Urinary bladder (tissue), 3 donors: ENCODE measurements at regions not wholly inside any gene's neighbourhood (a gene's known extent, or its start where the extent isn't known, plus 50 kb on each side); places are given as distances from the start of the nearest gene placed in this dataset.

Source experiments
- DNase-seq: peaks from one replicate; pipeline ENCODE4 v3.0.0-alpha.2; 2015; ENCODE audit errors: extremely low spot score
- H3K27ac ChIP-seq: one replicate; pipeline ENCODE4 v1.5.1; 2013; ENCODE audit warnings: low read depth, mild to moderate bottlenecking, moderate library complexity
- H3K36me3 ChIP-seq: one replicate; pipeline ENCODE4 v1.6.1; 2013; ENCODE audit warnings: mild to moderate bottlenecking, moderate library complexity; ENCODE audit not compliant: insufficient read depth
- H3K4me1 ChIP-seq: one replicate; pipeline ENCODE4 v1.6.1; 2013; ENCODE audit warnings: mild to moderate bottlenecking, moderate library complexity; ENCODE audit not compliant: insufficient read depth
- H3K4me3 ChIP-seq: one replicate; pipeline ENCODE4 v1.5.1; 2013; ENCODE audit warnings: low read depth, low read length
- WGBS: extraction: QIAGEN DNeasy Blood & Tissue Kit; methylation state at CpG from one replicate; pipeline ENCODE4 v1.1.7; 2013; 5-methylcytosine and 5-hydroxymethylcytosine counted together
- donor health status: healthy with polysubstance abuse.
- donor health status: healthy.

GRCh38 chr13:34021619-34022018, 203.7 kb downstream of the RFC3 start:
- no peak overlapping the region for H3K4me3 ChIP-seq
- no peaks in the 10 kb centered on the region for H3K36me3 ChIP-seq
- no peaks in the 10 kb centered on the region for H3K4me1 ChIP-seq
- DNase-seq = no peak
- no peak overlapping the region for H3K27ac ChIP-seq

GRCh38 chr13:34025746-34026145, 207.8 kb downstream of the RFC3 start:
- no peak for DNase-seq
- Histone ChIP-seq H3K4me3 (no peak overlapping the region), H3K4me1 (no peaks in the 10 kb centered on the region), H3K36me3 (no peaks in the 10 kb centered on the region), H3K27ac (no peak overlapping the region)
- WGBS = 51% methylated on average over 1 of the region's 1 CpG

GRCh38 chr13:34026308-34026707, 208.4 kb downstream of the RFC3 start:
- DNase-seq = no peak
- H3K4me1 ChIP-seq = no peaks in the 10 kb centered on the region
- no peak overlapping the region for H3K4me3 ChIP-seq
- no peaks in the 10 kb centered on the region for H3K36me3 ChIP-seq
- no peak overlapping the region for H3K27ac ChIP-seq

- no peaks in the 10 kb centered on the region for H3K4me1 ChIP-seq
- WGBS = 93% methylated on average over 5 of the region's 5 CpGs
- no peak overlapping the region for H3K27ac ChIP-seq
Observed at GRCh38 chr13:34028496-34029442, 210.8 kb downstream of the RFC3 start.

GRCh38 chr13:34030782-34031181, 212.8 kb downstream of the RFC3 start:
- no peak overlapping the region for H3K27ac ChIP-seq
- DNase-seq = no peak
- H3K4me1 ChIP-seq = no peaks in the 10 kb centered on the region
- H3K36me3 ChIP-seq = no peaks in the 10 kb centered on the region
- no peak overlapping the region for H3K4me3 ChIP-seq

More at GRCh38 chr13:34028496-34029442, 210.8 kb downstream of the RFC3 start:
- Histone ChIP-seq H3K36me3 (no peaks in the 10 kb centered on the region), H3K4me3 (no peak overlapping the region)
- DNase-seq = no peak

- Histone ChIP-seq H3K4me1 (no peaks in the 10 kb centered on the region), H3K36me3 (no peaks in the 10 kb centered on the region), H3K4me3 (no peak overlapping the region), H3K27ac (no peak overlapping the region)
- no peak for DNase-seq
- WGBS = 46% methylated on average over 4 of the region's 4 CpGs
Observed at GRCh38 chr13:34031610-34032009, 213.7 kb downstream of the RFC3 start.

- H3K27ac ChIP-seq = no peak overlapping the region
- no peaks in the 10 kb centered on the region for H3K36me3 ChIP-seq
- WGBS = 86% methylated on average over 5 of the region's 5 CpGs
- H3K4me3 ChIP-seq = no peak overlapping the region
- H3K4me1 ChIP-seq = no peaks in the 10 kb centered on the region
- DNase-seq = no peak
Observed at GRCh38 chr13:34034411-34034810, 216.5 kb downstream of the RFC3 start.

- Histone ChIP-seq H3K4me1 (no peaks in the 10 kb centered on the region), H3K4me3 (no peak overlapping the region), H3K27ac (no peak overlapping the region), H3K36me3 (no peaks in the 10 kb centered on the region)
- WGBS = 91% methylated on average over 4 of the region's 4 CpGs
- DNase-seq = no peak
Observed at GRCh38 chr13:34035178-34035577, 217.2 kb downstream of the RFC3 start.

- no peak overlapping the region for H3K27ac ChIP-seq
- H3K36me3 ChIP-seq = no peaks in the 10 kb centered on the region
- H3K4me3 ChIP-seq = no peak overlapping the region
- 91% methylated on average over 3 of the region's 3 CpGs for WGBS
- no peaks in the 10 kb centered on the region for H3K4me1 ChIP-seq
- DNase-seq = no peak
Observed at GRCh38 chr13:34035676-34036325, 217.9 kb downstream of the RFC3 start.

GRCh38 chr13:34037636-34038540, 219.9 kb downstream of the RFC3 start:
- Histone ChIP-seq H3K36me3 (no peaks in the 10 kb centered on the region), H3K4me1 (no peaks in the 10 kb centered on the region), H3K4me3 (no peak overlapping the region), H3K27ac (no peak overlapping the region)
- 88% methylated on average over 7 of the region's 7 CpGs for WGBS
- DNase-seq = no peak

GRCh38 chr13:34038541-34039068, 220.7 kb downstream of the RFC3 start:
- H3K4me1 ChIP-seq = no peaks in the 10 kb centered on the region
- WGBS = 89% methylated on average over 5 of the region's 5 CpGs
- no peak for DNase-seq
- H3K4me3 ChIP-seq = no peak overlapping the region
- no peak overlapping the region for H3K27ac ChIP-seq
- H3K36me3 ChIP-seq = no peaks in the 10 kb centered on the region

GRCh38 chr13:34039678-34040077, 221.7 kb downstream of the RFC3 start:
- no peak for DNase-seq
- no peaks in the 10 kb centered on the region for H3K36me3 ChIP-seq
- 96% methylated on average over 1 of the region's 1 CpG for WGBS
- H3K4me3 ChIP-seq = no peak overlapping the region
- H3K4me1 ChIP-seq = no peaks in the 10 kb centered on the region
- no peak overlapping the region for H3K27ac ChIP-seq

- no peaks in the 10 kb centered on the region for H3K36me3 ChIP-seq
- H3K4me1 ChIP-seq = no peaks in the 10 kb centered on the region
- DNase-seq = no peak
- no peak overlapping the region for H3K27ac ChIP-seq
- H3K4me3 ChIP-seq = no peak overlapping the region
- 69% methylated on average over 4 of the region's 4 CpGs for WGBS
Observed at GRCh38 chr13:34040863-34041262, 222.9 kb downstream of the RFC3 start.
